CD1c-positive myeloid dendritic cell (primary cell): ENCODE measurements at regions not wholly inside any gene's neighbourhood (a gene's known extent, or its start where the extent isn't known, plus 50 kb on each side); places are given as distances from the start of the nearest gene placed in this dataset.
A peak's percentile ranks its signal among the peaks of the same experiment; 100 is the strongest.
"Not testable (repeated sequence)": the region's sequence is repeated elsewhere in the genome, so short reads cannot be mapped to it uniquely, and the experiment has no call there.

Experiments used
- DNase-seq: peaks from one replicate; pipeline ENCODE4 v3.0.0-alpha.2; 2016; ENCODE audit errors: extremely low spot score

DNA sequence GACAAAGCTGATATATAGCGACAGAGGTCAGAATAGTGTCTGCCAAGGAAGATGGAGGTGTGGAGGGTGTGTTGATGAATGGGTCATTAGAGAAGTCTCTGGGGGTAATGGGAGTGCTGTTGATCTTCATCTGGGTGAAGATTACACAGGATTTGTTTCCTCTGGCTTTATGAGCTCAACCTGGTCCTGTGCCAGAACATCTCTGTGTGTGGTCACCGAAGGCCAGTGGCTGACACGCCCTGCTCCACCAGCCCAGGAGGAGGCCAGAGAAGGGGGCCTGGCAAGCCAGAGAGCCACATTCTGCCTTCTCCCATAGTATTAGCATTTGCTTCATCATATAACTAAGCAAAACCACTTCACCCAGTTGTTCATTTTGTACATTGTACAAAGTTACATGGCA is 121.1 kb downstream of the ZNF621 start:
- DNase-seq, result no peak

DNA sequence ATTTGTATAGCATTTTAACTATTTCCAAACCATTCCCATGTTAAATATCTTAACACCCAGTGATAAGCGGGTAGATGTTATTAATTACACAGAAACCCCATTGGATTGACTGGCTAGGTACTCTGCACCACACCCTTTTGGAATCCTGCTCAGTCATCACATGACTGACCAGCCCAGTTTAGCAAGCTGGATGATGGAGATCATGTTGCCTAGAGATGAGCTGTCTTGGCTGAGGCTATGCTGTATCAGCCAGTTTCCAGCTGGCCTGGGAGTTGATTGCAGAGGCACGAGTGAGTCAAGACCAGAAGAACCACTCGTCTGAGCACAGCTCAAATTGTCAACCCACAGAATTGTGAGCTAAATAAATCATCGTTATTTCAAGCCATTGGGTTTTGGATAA is 124.6 kb downstream of the ZNF621 start:
- no peak for DNase-seq

DNA sequence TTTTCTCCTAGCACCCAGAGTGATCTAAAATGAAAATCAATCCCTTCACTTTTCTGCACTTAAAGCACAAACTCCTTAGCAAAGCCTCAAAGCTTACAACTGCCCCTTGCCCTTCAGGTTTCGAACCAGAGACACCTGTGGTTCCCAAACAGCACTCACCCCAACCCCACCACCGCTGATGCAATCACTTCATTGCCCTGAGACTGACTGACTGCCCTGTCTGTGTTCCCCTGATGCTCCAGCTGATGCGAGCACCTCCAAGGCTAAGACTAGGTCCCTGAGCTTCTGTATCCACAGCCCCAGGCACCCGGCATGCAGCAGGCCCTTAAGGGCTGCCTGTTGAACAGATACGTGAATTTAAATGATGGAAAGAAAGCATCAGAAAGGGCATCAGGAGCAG is 127.3 kb downstream of the ZNF621 start:
- no peak for DNase-seq

DNA sequence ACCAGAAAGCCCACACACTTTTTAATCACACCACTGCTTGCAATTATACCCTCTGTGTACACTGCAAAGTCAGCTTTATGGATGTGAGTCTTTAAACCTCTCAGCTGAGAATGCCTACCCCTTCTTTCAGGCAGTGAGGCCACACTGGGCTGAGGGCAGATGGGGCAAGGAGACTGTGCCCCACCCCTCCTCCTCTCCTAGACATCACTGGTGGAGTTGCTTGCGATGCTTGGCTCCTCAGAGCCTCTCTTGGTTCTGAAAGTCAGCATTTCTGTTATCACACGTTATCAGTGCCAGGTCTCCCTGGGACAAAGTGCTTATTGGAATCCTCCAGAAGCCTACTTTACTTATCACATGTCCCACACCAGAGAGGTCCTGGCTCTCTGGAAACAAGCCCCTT is 128.2 kb downstream of the ZNF621 start:
- no peak for DNase-seq

- DNase-seq, result no peak
These were observed 129.1 kb downstream of the ZNF621 start for GRCh38 chr3:40653878-40654277.

GRCh38 chr3:40655551-40655950 is 130.8 kb downstream of the ZNF621 start:
- no peak for DNase-seq

GRCh38 chr3:40657623-40658022 is 132.9 kb downstream of the ZNF621 start:
- DNase-seq, result no peak

GRCh38 chr3:40658305-40658704 is 133.5 kb downstream of the ZNF621 start:
- DNase-seq, result no peak

- DNase-seq, result peak; percentile 4
These were observed 135.8 kb downstream of the ZNF621 start for GRCh38 chr3:40660554-40660953.

GRCh38 chr3:40661284-40661683 is 136.5 kb downstream of the ZNF621 start:
- DNase-seq, result no peak

DNA sequence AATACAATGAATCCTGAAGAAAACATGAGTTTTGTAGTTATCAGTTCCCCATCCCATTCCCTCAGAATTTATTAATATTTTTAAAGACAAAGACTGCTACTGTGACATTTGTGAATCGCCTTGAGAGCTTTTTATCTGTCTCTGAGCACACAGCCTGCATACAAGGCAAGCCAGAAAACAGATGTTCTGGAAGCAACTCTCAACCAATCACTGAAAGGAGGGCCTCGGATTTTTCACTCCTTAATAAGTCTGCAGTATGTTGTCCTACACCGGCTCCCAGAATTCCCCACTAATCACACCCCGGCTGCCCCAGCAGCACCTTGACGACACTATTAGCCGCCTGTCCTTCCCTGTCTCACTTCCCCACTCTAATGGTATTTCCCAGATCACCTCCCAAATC is 138.5 kb downstream of the ZNF621 start:
- no peak for DNase-seq

GRCh38 chr3:40669176-40669575 is 144.4 kb downstream of the ZNF621 start:
- DNase-seq, result no peak

DNA sequence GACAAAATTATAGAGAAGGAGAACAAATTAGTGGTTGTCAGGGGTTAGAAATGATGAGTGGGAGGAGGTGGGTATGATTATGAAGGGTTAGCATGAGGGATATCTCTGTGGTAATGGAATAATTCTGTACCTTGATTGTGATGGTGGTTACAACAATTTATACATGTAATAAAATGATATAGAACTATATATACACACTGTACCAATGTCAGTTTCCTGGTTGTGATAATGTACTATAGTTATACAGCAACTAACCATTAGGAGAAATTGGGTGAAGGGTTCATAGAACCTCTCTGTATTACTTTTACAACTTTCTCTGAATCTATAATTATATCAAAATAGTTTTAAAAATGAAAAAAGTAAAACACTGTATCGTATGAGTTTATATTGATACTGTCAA is 148.1 kb downstream of the ZNF621 start:
- no peak for DNase-seq

DNA sequence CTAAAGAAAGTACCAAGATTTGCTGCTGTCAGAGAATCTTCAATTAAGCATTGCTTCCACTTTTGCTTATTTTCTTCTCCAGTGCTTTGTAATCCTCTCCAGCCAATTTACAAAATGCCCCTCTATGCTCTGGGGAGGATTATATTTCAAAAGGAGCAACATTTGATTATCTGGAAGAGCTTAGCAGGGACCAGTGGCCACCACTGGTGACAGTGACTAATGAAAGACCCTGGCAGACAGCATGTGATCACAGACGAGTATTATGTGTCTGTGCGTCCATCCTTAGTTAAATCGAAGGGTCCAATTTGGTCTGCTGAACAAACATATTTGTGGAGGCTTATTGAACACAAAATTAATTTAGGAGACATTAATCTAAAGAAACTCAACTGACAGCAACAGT is 152.6 kb downstream of the ZNF621 start:
- DNase-seq, result no peak

DNA sequence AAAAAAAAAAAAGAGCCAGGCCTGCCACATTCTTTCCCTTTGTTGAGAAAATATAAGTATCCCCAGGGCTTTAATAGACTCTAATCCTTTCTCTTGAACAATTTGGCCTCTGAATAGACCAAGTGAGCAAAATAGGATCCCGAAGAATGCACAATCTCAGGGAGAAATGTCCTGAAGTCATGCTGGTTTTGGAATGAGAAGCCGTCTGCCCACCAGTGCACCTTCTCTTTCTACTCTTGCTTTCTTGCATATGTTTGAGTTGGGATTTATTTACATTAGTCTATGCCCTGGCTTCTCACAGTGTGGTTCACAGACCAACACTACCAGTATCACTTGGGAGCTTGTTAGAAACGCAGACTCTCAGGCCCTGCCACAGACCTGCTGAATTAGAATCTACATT is 153.0 kb downstream of the ZNF621 start:
- DNase-seq, result no peak

- DNase-seq, result no peak
These were observed 154.5 kb downstream of the ZNF621 start for GRCh38 chr3:40679290-40679689.

GRCh38 chr3:40680685-40681657 is 156.2 kb downstream of the ZNF621 start:
- no peak for DNase-seq

DNA sequence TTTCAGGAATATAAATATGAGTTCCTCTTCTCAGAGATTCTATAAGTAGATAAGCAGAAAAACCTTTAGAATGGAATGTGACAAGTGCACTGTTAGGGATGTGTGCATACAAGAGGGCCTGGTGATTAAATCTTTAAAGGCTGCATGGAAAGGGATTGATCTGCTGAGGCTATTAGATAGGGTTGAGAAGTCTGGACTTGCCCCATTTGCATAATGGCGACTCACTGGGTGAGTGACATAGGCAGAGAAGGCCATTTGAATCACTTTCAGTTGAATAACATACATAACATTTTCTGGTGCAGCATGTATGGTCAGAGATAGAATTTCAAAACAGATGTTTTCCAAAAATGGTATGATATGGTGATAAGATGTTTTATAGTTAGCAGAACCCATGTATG is 156.9 kb downstream of the ZNF621 start:
- no peak for DNase-seq

GRCh38 chr3:40689837-40690236 is 165.1 kb downstream of the ZNF621 start:
- DNase-seq, result no peak

GRCh38 chr3:40690749-40691451 is 166.1 kb downstream of the ZNF621 start:
- DNase-seq, result peak; percentile 54

DNA sequence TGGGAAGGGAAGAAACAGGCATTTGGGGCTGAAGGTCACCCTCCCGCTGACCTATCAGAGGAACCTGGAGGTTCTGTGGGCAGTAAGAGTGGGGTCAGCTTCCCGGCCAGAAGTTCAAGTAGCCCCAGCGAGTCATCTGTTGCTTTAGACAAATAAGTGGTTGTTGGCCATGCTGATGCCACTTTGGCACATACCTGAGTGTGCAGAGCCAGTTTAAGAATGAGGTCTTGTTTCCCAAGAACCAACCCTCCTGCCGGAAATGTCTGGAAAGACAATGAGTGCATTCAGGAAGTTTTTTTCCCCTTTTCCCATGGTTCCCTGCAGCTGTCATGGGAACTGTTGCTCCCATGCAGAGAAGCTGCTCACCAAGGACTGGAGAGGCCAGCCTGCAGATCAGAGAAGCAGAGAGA is 166.7 kb downstream of the ZNF621 start:
- peak; percentile 18 for DNase-seq

GRCh38 chr3:40695848-40696247 is 171.1 kb downstream of the ZNF621 start:
- DNase-seq, result no peak

DNA sequence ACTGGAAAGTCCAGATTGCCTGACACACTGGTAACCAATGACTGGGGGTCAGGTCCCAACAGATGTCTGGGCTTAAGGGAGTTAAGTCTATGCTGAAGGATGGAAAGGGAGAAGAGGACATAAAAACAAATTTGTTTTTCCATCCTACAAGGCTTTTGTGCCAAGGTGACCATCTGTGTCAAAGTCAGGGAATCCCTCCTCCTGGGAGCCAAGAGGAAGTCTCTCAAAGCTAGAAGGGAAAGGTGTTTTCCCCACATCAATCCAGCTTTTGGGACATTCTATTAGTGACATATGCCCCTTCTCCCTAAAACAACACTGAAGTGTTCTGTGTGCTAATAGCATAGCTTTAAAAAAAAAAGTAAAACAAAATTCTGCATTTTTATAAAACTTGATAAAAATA is 173.9 kb downstream of the ZNF621 start:
- DNase-seq, result not testable (repeated sequence)
